Spleen (tissue), 7 donors: ENCODE measurements at regions not wholly inside any gene's neighbourhood (a gene's known extent, or its start where the extent isn't known, plus 50 kb on each side); places are given as distances from the start of the nearest gene placed in this dataset.

ENCODE experiments used
- CTCF ChIP-seq, 11 experiments: fragments of 200-600 bp in 7 of 11; fragments of 450-650 bp in 4 of 11; sonication (generic) in 4 of 11; IDR thresholded peaks in 8 of 11; conservative IDR thresholded peaks in 3 of 11; 1 replicate in 7 of 11; 2 replicates in 4 of 11; pipeline versions ENCODE4 v1.4.0 to v1.8.0; 2016 to 2021; ENCODE audit warnings: antibody characterized with exemption in 11 of 11, inconsistent platforms in 4 of 11, mild to moderate bottlenecking in 1 of 11
- POLR2A ChIP-seq, 3 donors: fragments of 450-650 bp; IDR thresholded peaks; one replicate each; pipeline ENCODE4 v1.5.1; 2017; ENCODE audit warnings: antibody characterized with exemption in 3 of 3, mild to moderate bottlenecking in 1 of 3
- POLR2AphosphoS5 ChIP-seq, 3 donors: sonication (generic); formaldehyde crosslinking; IDR thresholded peaks; one replicate each; pipeline ENCODE4 v1.5.1; 2017; ENCODE audit warnings: antibody characterized with exemption in 3 of 3
- donor health status: DM: no; HTN: no; CAD: no; lungs with moderate emphysema.
- donor health status: DM: no; HTN: no; CAD: no.
- donor health status: DM: no; HTN: no; CAD: no.

- TF ChIP-seq CTCF (IDR thresholded peaks at IDR 0.05 in 8 of 11, conservative IDR thresholded peaks at IDR 0.05 in 3 of 11) = no peak
- no peak for TF ChIP-seq POLR2AphosphoS5 (IDR thresholded peaks at IDR 0.05)
- no peak for TF ChIP-seq POLR2A (IDR thresholded peaks at IDR 0.05)
Observed at GRCh38 chr2:18703555-18703954, 114.2 kb upstream of the NT5C1B start.
